H1 (cell line): ENCODE measurements at regions not wholly inside any gene's neighbourhood (a gene's known extent, or its start where the extent isn't known, plus 50 kb on each side); places are given as distances from the start of the nearest gene placed in this dataset.

Experiments
- ASH2L ChIP-seq: fragments of 200-600, 300-600 bp; sonication (generic); IDR thresholded peaks from one replicate; pipeline ENCODE4 v1.7.1; 2017; ENCODE audit warnings: low read length
- CEBPB ChIP-seq: IDR thresholded peaks from 2 replicates; pipeline ENCODE4 v1.6.1; 2012; ENCODE audit warnings: low read depth, low read length
- CHD2 ChIP-seq: IDR thresholded peaks from 2 replicates; pipeline ENCODE4 v1.6.1; 2012; ENCODE audit warnings: low read length, improper control_type of control experiment
- CTCF ChIP-seq, 3 experiments: IDR thresholded peaks; 1 replicate in 2 of 3; 2 replicates in 1 of 3; pipeline versions ENCODE4 v1.5.1 to v1.6.1; 2011; ENCODE audit warnings: low read length in 3 of 3, mild to moderate bottlenecking in 3 of 3, inconsistent platforms in 2 of 3, low read depth in 1 of 3, moderate library complexity in 1 of 3; ENCODE audit not compliant: insufficient read depth in 1 of 3; ENCODE audit errors: control extremely low read depth in 1 of 3
- EZH2 ChIP-seq: fragments of 200-600 bp; sonication (generic); IDR thresholded peaks from 2 replicates; pipeline ENCODE4 v1.7.1; 2012; ENCODE audit warnings: low read depth, mild to moderate bottlenecking, moderate library complexity, low read length, inconsistent platforms; ENCODE audit not compliant: severe bottlenecking
- GTF2F1 ChIP-seq: IDR thresholded peaks from 2 replicates; pipeline ENCODE4 v1.6.1; 2012; ENCODE audit warnings: low read depth, low read length, improper control_type of control experiment, borderline replicate concordance
- JUND ChIP-seq: IDR thresholded peaks from 2 replicates; pipeline ENCODE4 v1.6.1; 2011; ENCODE audit warnings: mild to moderate bottlenecking, improper control_type of control experiment, low read length
- POLR2A ChIP-seq, 2 experiments: IDR thresholded peaks; 1 replicate in 1 of 2; 2 replicates in 1 of 2; pipeline ENCODE4 v1.6.1; 2011; ENCODE audit warnings: low read depth in 2 of 2, low read length in 2 of 2, mild to moderate bottlenecking in 2 of 2; ENCODE audit errors: control extremely low read depth in 1 of 2
- POLR2AphosphoS5 ChIP-seq: IDR thresholded peaks from 2 replicates; pipeline ENCODE4 v1.6.1; 2011; ENCODE audit warnings: low read depth, low read length
- RAD21 ChIP-seq, 2 experiments: IDR thresholded peaks in 1 of 2; conservative IDR thresholded peaks in 1 of 2; 2 replicates each; pipeline ENCODE4 v1.6.1; 2011; ENCODE audit warnings: low read depth in 2 of 2, low read length in 2 of 2, improper control_type of control experiment in 1 of 2, inconsistent platforms in 1 of 2, mild to moderate bottlenecking in 1 of 2, moderate library complexity in 1 of 2
- SIRT6 ChIP-seq: IDR thresholded peaks from one replicate; pipeline ENCODE4 v1.7.1; 2012; ENCODE audit warnings: low read length, inconsistent platforms
- USF2 ChIP-seq: IDR thresholded peaks from 2 replicates; pipeline ENCODE4 v1.6.1; 2011; ENCODE audit warnings: low read length, improper control_type of control experiment

GRCh38 chr6:5905431-5906339 is 101.0 kb downstream of the NRN1 start:
- TF ChIP-seq JUND (no peak), USF2 (no peak), POLR2A (IDR thresholded peaks at IDR 0.05; ENCODE audit: control extremely low read depth in 1 of 2, low read depth in 2 of 2, low read length in 2 of 2) (no peak), EZH2 (no peak), POLR2AphosphoS5 (no peak), CTCF (IDR thresholded peaks at IDR 0.05; ENCODE audit: control extremely low read depth in 1 of 3, insufficient read depth in 1 of 3, low read depth in 1 of 3, low read length in 3 of 3) (no peak), ASH2L (no peak), RAD21 (IDR thresholded peaks at IDR 0.05 in 1 of 2, conservative IDR thresholded peaks at IDR 0.05 in 1 of 2; ENCODE audit: low read depth in 2 of 2, low read length in 2 of 2) (no peak), CHD2 (no peak), SIRT6 (no peak), GTF2F1 (no peak), CEBPB (no peak)
